PC-9 (cell line): ENCODE measurements at regions not wholly inside any gene's neighbourhood (a gene's known extent, or its start where the extent isn't known, plus 50 kb on each side); places are given as distances from the start of the nearest gene placed in this dataset.

ENCODE experiments used
- CTCF ChIP-seq: fragments of 200-600 bp; sonication (generic); conservative IDR thresholded peaks from 2 replicates; pipeline ENCODE4 v1.6.1; 2017; ENCODE audit warnings: mixed run types, antibody characterized with exemption, mild to moderate bottlenecking, moderate library complexity
- EZH2 ChIP-seq: fragments of 200-600 bp; sonication (generic); IDR thresholded peaks from 2 replicates; pipeline ENCODE4 v1.8.0; 2017; ENCODE audit warnings: antibody characterized with exemption, low read depth

- TF ChIP-seq CTCF (no peak), EZH2 (no peak)
Measured at GRCh38 chr5:159393854-159394274, 63.6 kb upstream of the IL12B start.
